ENCODE measurements at regions not wholly inside any gene's neighbourhood (a gene's known extent, or its start where the extent isn't known, plus 50 kb on each side); places are given as distances from the start of the nearest gene placed in this dataset.

DNA sequence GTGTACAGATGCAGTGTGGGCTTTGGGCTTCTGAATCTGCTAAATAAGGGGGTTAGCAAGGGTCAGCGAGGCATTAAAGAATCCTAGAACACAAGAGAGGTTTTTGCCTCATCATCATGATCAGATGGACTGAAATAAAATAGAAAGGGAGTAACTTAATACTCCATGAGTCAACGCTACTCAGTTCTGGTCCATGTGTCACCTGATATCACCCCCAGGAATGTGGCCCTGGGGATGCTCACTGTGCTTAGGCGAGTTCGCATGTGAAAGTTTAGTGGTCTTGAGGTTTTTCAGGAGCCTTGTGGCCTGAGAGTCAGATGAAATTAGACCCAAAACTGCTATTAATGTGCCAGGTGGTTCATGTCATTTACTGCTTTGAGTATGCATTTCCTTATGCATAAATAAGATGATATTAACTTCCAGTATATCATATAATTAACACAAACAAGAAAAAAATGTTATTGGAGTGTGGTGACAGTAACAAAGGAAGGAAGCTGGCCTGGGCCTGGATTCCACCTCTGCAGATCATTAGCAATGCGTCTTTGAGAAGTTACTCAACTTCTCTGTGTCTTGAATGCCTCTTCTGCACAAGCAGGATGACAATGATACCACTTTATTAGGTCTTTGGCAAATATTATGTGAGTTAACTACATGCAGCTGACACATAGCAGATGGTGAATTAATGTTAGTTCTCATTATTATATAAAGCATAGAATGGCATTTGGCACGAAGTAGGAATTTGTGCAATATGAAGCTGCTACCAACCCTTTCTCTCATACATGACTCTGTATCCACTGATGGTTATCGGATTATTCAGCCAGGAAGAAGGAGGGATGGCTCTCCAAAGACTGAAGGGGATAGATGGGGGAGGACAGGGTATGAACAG, 1272.6 kb downstream of the AACS start:
- Mint-ChIP-seq H3K36me3 (no peaks in the 10 kb centered on the region), H3K4me1 (no peaks in the 10 kb centered on the region), H3K27ac (no peak overlapping the region), H3K27me3 (no peaks in the 10 kb centered on the region), H3K4me3 (no peak overlapping the region), H3K9me3 (ENCODE audit: low read depth) (peaks cover 6% of the 10 kb centered on the region)
- ATAC-seq (no peak), DNase-seq (no peak)
- CTCF ChIA-PET, result no interaction called here

GRCh38 chr12:126342866-126343265, 1277.6 kb downstream of the AACS start:
- H3K9me3 Mint-ChIP-seq (ENCODE audit: low read depth), result peaks cover 5% of the 10 kb centered on the region

GRCh38 chr12:126343321-126343720, 1278.1 kb downstream of the AACS start:
- ATAC-seq (no peak), DNase-seq (no peak)
- Mint-ChIP-seq H3K36me3 (no peaks in the 10 kb centered on the region), H3K27ac (no peak overlapping the region), H3K4me1 (no peaks in the 10 kb centered on the region), H3K27me3 (no peaks in the 10 kb centered on the region), H3K4me3 (no peak overlapping the region), H3K9me3 (ENCODE audit: low read depth) (peaks cover 5% of the 10 kb centered on the region)
- CTCF ChIA-PET, result no interaction called here

More at GRCh38 chr12:126342866-126343265, 1277.6 kb downstream of the AACS start:
- no peaks in the 10 kb centered on the region for H3K27me3 Mint-ChIP-seq
- no peaks in the 10 kb centered on the region for H3K36me3 Mint-ChIP-seq
- DNase-seq (no peak), ATAC-seq (no peak)
- CTCF ChIA-PET, result interaction anchor here (0.7 kb wide), 1 partner anchor 856 kb away, joined by 3 read pairs; no protein-coding TSS in a partner anchor
- no peaks in the 10 kb centered on the region for H3K4me1 Mint-ChIP-seq
- no peak overlapping the region for H3K27ac Mint-ChIP-seq
- no peak overlapping the region for H3K4me3 Mint-ChIP-seq

GRCh38 chr12:126346087-126346486, 1280.9 kb downstream of the AACS start:
- Mint-ChIP-seq H3K27ac (no peak overlapping the region), H3K36me3 (no peaks in the 10 kb centered on the region)

GRCh38 chr12:126347421-126347820, 1282.2 kb downstream of the AACS start:
- Mint-ChIP-seq H3K27me3 (no peaks in the 10 kb centered on the region), H3K9me3 (ENCODE audit: low read depth) (peaks cover 4% of the 10 kb centered on the region), H3K36me3 (no peaks in the 10 kb centered on the region), H3K4me1 (no peaks in the 10 kb centered on the region), H3K4me3 (no peak overlapping the region), H3K27ac (no peak overlapping the region)
- CTCF ChIA-PET, result no interaction called here
- ATAC-seq (no peak), DNase-seq (no peak)

More at GRCh38 chr12:126346087-126346486, 1280.9 kb downstream of the AACS start:
- Mint-ChIP-seq H3K9me3 (ENCODE audit: low read depth) (peaks cover 2% of the 10 kb centered on the region), H3K4me1 (no peaks in the 10 kb centered on the region), H3K27me3 (no peaks in the 10 kb centered on the region), H3K4me3 (no peak overlapping the region)
- ATAC-seq (no peak), DNase-seq (no peak)
- CTCF ChIA-PET, result no interaction called here

DNA sequence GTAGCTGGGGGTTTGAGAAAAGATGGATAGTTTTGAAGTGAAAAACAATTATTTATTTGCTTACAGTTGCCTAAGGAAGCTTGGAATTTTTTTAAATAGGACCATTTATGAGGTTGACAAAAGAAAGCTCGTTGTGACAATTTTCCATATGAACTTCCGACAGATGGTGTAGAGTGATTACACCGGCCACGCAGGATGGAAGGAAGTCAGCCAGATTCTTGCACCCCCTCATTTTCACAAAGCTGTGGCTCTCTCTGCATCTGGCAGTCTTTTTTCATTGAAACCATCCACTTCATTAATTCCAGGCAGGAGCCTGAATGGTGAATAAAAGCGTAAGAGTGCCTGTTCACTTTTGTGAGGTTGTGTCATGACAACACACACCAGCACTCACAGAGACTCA, 1284.1 kb downstream of the AACS start:
- ATAC-seq, result no peak
- no peak for DNase-seq
- Mint-ChIP-seq H3K36me3 (no peaks in the 10 kb centered on the region), H3K27me3 (no peaks in the 10 kb centered on the region), H3K9me3 (ENCODE audit: low read depth) (peaks cover 7% of the 10 kb centered on the region), H3K4me3 (no peak overlapping the region), H3K27ac (no peak overlapping the region), H3K4me1 (no peaks in the 10 kb centered on the region)
- CTCF ChIA-PET, result no interaction called here

GRCh38 chr12:126353604-126354003, 1288.4 kb downstream of the AACS start:
- H3K36me3 Mint-ChIP-seq, result no peaks in the 10 kb centered on the region
- H3K27me3 Mint-ChIP-seq, result no peaks in the 10 kb centered on the region
- H3K27ac Mint-ChIP-seq, result no peak overlapping the region
- CTCF ChIA-PET, result no interaction called here
- H3K4me3 Mint-ChIP-seq, result no peak overlapping the region
- no peak for ATAC-seq
- H3K4me1 Mint-ChIP-seq, result no peaks in the 10 kb centered on the region
- DNase-seq, result no peak
- peaks cover 8% of the 10 kb centered on the region for H3K9me3 Mint-ChIP-seq (ENCODE audit: low read depth)

- no peak overlapping the region for H3K27ac Mint-ChIP-seq
- CTCF ChIA-PET, result no interaction called here
- ATAC-seq (no peak), DNase-seq (no peak)
- peaks cover 8% of the 10 kb centered on the region for H3K9me3 Mint-ChIP-seq (ENCODE audit: low read depth)
- no peaks in the 10 kb centered on the region for H3K27me3 Mint-ChIP-seq
- H3K4me3 Mint-ChIP-seq, result no peak overlapping the region
- H3K36me3 Mint-ChIP-seq, result no peaks in the 10 kb centered on the region
- no peaks in the 10 kb centered on the region for H3K4me1 Mint-ChIP-seq
These were observed 1289.4 kb downstream of the AACS start for GRCh38 chr12:126354633-126355032.

GRCh38 chr12:126355346-126355745, 1290.1 kb downstream of the AACS start:
- Mint-ChIP-seq H3K4me1 (no peaks in the 10 kb centered on the region), H3K27ac (no peak overlapping the region), H3K36me3 (no peaks in the 10 kb centered on the region), H3K9me3 (ENCODE audit: low read depth) (peaks cover 8% of the 10 kb centered on the region), H3K27me3 (no peaks in the 10 kb centered on the region), H3K4me3 (no peak overlapping the region)
- DNase-seq (no peak), ATAC-seq (no peak)
- CTCF ChIA-PET, result no interaction called here

DNA sequence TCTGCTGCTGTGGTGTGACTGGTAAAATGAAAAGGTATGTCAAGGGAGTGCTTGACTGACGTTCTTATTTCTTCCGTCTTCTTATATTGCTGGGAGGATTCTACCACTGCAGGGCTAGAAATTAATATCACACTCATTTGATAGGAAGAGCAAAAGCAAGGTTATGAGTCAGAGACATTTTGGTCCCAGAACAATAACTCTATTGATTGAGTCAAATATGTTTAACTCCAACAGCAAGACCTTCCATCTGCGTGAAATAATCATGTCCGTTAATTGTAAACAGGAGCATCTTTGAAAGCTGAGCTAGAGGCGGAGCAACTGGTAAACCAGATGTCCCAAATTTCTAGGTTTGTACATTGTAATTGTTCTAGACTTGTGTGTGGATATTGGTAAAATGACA, 1293.6 kb downstream of the AACS start:
- DNase-seq (no peak), ATAC-seq (no peak)
- Mint-ChIP-seq H3K27ac (no peak overlapping the region), H3K4me3 (no peak overlapping the region), H3K4me1 (no peaks in the 10 kb centered on the region), H3K27me3 (no peaks in the 10 kb centered on the region), H3K9me3 (ENCODE audit: low read depth) (peaks cover 14% of the 10 kb centered on the region), H3K36me3 (no peaks in the 10 kb centered on the region)
- CTCF ChIA-PET, result no interaction called here

DNA sequence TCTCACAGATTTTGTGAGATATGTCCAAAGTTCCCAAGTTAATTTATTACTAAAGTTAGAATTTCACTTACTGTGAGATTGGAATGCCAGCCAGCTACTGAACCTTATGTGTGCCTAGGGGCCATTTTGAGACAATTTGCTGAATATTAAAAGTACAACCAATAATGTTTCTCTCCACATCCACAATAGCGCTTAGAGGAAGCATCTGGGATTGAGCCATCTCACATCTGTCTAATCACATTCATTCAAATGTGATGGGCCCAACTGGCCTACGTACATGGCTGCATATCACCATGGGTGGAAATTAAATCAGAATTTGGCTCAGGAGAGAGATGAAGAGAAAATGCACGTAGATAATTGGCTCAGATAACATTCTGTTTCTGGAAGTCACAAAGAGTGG, 1294.0 kb downstream of the AACS start:
- Mint-ChIP-seq H3K4me3 (no peak overlapping the region), H3K36me3 (no peaks in the 10 kb centered on the region), H3K27me3 (no peaks in the 10 kb centered on the region), H3K9me3 (ENCODE audit: low read depth) (peaks cover 13% of the 10 kb centered on the region), H3K4me1 (no peaks in the 10 kb centered on the region), H3K27ac (no peak overlapping the region)
- DNase-seq (no peak), ATAC-seq (no peak)
- CTCF ChIA-PET, result no interaction called here

DNA sequence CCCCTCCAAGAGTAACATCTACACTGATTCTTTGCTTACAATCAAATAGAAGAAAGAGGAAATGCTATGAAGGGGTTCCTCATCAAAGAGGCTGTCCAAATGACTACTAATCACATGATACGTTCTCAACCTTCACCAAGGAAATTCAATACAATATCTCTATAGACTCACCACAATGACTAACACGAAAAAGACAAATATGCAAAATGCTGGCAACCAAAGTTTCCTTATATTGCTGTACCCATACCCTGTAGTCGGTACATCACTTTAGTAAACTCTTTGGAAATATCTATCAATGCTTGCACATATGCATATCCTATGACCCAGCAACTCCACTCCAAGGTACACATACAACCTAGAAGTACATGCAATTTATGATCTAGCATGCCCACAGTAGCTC, 1296.6 kb downstream of the AACS start:
- no peaks in the 10 kb centered on the region for H3K36me3 Mint-ChIP-seq
- H3K27ac Mint-ChIP-seq, result no peak overlapping the region
- ATAC-seq (no peak), DNase-seq (no peak)
- CTCF ChIA-PET, result no interaction called here
- peaks cover 8% of the 10 kb centered on the region for H3K9me3 Mint-ChIP-seq (ENCODE audit: low read depth)
- no peaks in the 10 kb centered on the region for H3K4me1 Mint-ChIP-seq
- no peak overlapping the region for H3K4me3 Mint-ChIP-seq
- H3K27me3 Mint-ChIP-seq, result no peaks in the 10 kb centered on the region

GRCh38 chr12:126362493-126362892, 1297.3 kb downstream of the AACS start:
- H3K4me3 Mint-ChIP-seq, result no peak overlapping the region
- CTCF ChIA-PET, result no interaction called here
- H3K27ac Mint-ChIP-seq, result no peak overlapping the region
- DNase-seq, result no peak
- H3K9me3 Mint-ChIP-seq (ENCODE audit: low read depth), result peaks cover 8% of the 10 kb centered on the region
- H3K27me3 Mint-ChIP-seq, result no peaks in the 10 kb centered on the region
- H3K36me3 Mint-ChIP-seq, result no peaks in the 10 kb centered on the region
- no peaks in the 10 kb centered on the region for H3K4me1 Mint-ChIP-seq
- ATAC-seq, result no peak

DNA sequence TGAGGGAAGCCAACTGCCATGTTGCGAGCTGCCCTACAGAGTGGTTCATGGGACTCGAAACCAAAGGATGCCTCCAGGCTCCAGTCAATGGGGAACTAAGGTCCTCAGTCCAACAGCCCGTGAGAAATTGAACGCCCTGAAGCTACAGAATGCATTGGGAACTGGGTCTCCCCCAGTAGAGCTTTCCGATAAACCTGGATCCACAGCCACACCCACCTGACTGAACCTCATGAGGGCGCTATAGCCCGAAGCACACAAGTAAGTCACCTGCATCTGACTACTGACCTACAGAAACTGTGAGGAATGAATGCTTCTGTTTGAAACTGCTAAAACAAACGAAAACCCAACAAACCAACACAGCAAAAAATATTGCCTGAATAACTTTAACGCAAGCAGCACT, 1297.7 kb downstream of the AACS start:
- CTCF ChIA-PET, result no interaction called here
- DNase-seq (no peak), ATAC-seq (no peak)
- no peak overlapping the region for H3K4me3 Mint-ChIP-seq
- no peaks in the 10 kb centered on the region for H3K36me3 Mint-ChIP-seq
- H3K4me1 Mint-ChIP-seq, result no peaks in the 10 kb centered on the region
- H3K27ac Mint-ChIP-seq, result no peak overlapping the region
- no peaks in the 10 kb centered on the region for H3K27me3 Mint-ChIP-seq
- H3K9me3 Mint-ChIP-seq (ENCODE audit: low read depth), result peaks cover 8% of the 10 kb centered on the region

Measured in activated CD8-positive, alpha-beta memory T cell treated with anti-CD3 and anti-CD28 coated beads, Interleukin-2, amount 10 ng/mL, durations not matched to agents 7 days and 5 days (primary cell).